DMS114 treated with DMSO at 0.1 percent for 48 hours (cell line): ENCODE measurements at regions not wholly inside any gene's neighbourhood (a gene's known extent, or its start where the extent isn't known, plus 50 kb on each side); places are given as distances from the start of the nearest gene placed in this dataset.
"Not testable (repeated sequence)": the region's sequence is repeated elsewhere in the genome, so short reads cannot be mapped to it uniquely, and the experiment has no call there.

Experiments used
- DNase-seq: peaks from one replicate; lab custom pipeline; 2025; ENCODE audit not compliant: unreplicated experiment; lab: John Stamatoyannopoulos, UW

DNA sequence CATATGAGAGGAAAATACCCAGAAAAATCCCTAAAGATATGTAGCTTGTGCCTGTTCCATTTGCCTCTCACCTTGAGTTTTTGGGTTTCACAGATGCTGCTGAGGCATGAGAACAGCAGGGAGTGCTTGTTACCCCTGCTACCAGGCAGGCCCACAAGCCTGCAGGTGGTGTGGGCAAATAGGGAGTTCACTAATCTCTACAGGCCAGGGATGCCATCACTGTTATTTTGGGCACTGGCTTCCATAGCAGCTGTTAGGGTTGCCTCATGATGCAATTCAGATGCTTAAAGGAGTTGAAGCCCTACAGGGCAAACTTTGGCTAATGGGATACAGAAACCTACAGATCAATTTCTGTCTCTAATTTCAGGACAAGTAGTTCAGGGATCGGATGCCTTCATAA is 873.5 kb downstream of the OTOL1 start:
- DNase-seq: no peak

GRCh38 chr3:162376761-162377160 is 880.2 kb downstream of the OTOL1 start:
- no peak for DNase-seq

DNA sequence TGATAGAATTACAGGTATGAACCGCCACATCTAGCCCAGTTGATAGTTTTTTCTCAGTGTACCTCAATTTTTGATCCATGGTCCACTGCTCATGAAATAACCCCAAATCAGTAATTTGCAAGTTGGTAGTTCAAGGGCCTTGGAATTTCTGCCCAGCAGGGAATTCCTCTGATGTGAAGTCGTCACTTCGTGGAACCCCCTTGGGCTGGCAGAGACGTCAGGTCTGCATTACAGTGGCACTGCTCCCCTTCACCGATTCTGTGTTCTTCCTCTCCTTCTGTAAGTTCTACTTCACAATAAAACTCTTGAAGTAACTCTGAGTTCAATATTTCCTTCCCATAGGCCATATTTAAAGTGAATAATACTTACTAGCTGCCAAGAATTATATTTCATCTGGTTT is 881.0 kb downstream of the OTOL1 start:
- no peak for DNase-seq

DNA sequence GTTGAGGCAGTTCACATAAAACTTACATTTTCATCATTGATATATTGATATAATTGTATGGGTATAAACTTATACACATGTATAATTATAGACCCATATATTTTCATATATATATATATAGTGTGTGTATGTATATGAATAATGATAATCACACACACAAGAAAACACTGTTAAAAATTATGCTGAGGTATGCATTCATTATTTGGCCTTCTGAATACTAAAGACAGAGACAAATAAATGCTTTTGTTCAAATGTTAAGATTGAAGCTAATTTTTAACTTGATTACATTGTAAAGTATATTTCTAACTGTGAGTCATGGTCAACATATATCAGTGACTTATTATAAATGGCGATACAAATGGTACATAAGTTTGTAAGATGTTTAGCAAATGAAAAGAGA is 888.8 kb downstream of the OTOL1 start:
- DNase-seq: no peak

- no peak for DNase-seq
Measured at GRCh38 chr3:162390891-162391290, 894.3 kb downstream of the OTOL1 start.

DNA sequence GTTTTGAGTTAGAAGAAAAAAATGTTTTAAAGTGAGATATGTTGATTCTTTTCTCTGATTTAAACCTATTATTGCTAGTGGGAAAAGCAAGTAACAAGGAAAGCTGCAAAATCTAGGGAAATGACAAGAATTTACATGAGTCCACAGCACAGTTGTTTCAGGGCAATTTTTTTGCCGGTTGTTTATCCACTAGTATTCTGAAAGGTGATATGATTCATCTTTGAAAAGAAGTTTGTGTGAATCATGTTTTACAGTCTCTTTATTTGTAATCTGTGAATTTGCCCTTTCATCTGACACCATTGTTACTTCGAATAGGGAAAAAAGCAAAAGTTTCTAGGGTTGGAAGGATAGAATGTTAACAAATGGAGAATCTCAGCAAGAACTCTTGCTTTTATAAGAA is 894.7 kb downstream of the OTOL1 start:
- DNase-seq: no peak

DNA sequence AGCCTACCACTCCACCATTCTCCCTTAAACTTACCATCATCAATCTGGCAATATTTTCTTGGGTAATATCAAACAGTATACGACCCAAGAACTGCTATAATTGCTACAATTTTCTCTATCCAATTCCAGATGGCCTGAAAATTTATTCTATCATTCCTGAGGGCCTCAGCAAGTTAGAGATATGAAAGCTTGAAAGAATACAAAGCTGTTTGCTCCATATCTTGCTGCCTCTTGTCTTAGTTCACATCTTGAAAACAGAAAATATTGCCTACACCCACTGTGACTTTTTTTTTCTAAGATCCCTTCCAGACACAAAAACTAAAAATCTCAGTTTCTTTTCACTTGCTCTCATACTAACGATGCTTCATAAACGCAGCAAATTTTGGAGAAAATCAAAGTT is 898.9 kb downstream of the OTOL1 start:
- DNase-seq: no peak

GRCh38 chr3:162398554-162398953 is 901.9 kb downstream of the OTOL1 start:
- DNase-seq: no peak

- no peak for DNase-seq
Measured at GRCh38 chr3:162400697-162401096, 904.1 kb downstream of the OTOL1 start.

DNA sequence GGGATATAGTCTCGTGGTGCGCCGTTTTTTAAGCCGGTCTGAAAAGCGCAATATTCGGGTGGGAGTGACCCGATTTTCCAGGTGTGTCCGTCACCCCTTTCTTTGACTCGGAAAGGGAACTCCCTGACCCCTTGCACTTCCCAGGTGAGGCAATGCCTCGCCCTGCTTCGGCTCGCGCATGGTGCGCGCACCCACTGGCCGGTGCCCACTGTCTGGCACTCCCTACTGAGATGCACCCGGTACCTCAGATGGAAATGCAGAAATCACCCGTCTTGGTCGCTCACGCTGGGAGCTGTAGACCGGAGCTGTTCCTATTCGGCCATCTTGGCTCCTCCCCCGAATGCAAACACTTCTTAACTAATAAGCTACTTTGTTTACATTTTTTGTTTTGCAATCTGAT is 914.9 kb downstream of the OTOL1 start:
- not testable (repeated sequence) for DNase-seq

- DNase-seq: no peak
Measured at GRCh38 chr3:162421721-162422120, 925.1 kb downstream of the OTOL1 start.

GRCh38 chr3:162428192-162428591 is 931.6 kb downstream of the OTOL1 start:
- no peak for DNase-seq

- no peak for DNase-seq
Measured at GRCh38 chr3:162435750-162436149, 939.1 kb downstream of the OTOL1 start.

GRCh38 chr3:162436826-162437225 is 940.2 kb downstream of the OTOL1 start:
- DNase-seq: no peak

DNA sequence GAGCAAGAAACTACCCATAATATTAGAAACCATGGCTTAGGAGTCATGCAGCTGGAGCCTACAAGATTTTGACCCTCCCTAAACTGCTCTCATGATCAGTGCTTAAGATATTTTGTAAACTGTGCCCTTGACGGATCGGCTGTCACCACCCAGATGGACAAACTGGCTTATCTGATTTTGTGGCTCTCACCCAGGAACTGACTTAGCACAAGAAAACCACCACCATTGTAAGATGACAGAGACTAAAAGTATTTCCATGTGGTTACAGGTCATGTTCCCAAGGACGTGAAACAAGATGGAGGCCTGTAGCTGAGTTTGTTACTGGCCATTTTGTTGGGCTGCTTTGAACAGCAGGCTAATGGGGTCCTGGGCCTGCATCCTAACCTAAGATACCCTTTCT is 940.9 kb downstream of the OTOL1 start:
- DNase-seq: no peak

GRCh38 chr3:162441716-162442115 is 945.1 kb downstream of the OTOL1 start:
- no peak for DNase-seq

- DNase-seq: no peak
Measured at GRCh38 chr3:162443376-162443775, 946.8 kb downstream of the OTOL1 start.

- DNase-seq: no peak
Measured at GRCh38 chr3:162468791-162469190, 972.2 kb downstream of the OTOL1 start.

DNA sequence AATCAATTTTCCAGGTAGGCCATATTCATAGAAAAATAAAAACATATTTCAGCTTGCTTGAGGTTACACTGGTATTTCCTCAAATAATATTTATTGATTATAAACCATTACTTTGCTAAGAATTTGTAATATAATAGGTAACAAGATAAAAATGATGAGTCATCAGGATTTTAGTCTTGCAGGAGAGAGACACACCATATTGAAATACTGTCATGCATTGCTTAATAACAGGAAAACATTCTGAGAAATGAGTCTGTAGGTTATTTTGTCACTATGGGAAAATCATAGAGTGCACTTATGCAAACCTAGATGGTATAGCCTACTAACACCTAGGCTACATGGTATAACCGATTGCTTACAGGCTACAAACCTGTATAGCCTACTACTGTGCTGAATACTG is 990.5 kb downstream of the OTOL1 start:
- DNase-seq: no peak

- no peak for DNase-seq
Measured at GRCh38 chr3:162489853-162490252, 993.2 kb downstream of the OTOL1 start.

DNA sequence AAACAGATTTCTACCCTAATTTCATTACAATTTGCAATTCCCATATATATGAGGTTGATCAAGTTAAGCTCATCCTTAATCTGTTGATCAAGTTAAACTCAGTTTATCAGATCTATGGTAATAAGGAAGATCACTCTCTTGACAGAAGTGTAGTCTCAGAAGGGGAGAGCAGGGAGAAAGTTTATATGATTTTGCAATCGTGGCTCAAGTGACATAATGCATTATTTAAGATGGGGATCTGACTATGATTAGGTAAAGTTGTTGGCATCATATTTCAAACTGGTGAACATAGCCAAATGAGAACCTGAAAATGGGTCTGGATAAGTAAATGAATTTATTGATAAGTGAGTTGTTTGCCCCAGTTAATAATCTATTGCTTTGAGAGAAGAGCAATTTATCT is 995.3 kb downstream of the OTOL1 start:
- no peak for DNase-seq

DNA sequence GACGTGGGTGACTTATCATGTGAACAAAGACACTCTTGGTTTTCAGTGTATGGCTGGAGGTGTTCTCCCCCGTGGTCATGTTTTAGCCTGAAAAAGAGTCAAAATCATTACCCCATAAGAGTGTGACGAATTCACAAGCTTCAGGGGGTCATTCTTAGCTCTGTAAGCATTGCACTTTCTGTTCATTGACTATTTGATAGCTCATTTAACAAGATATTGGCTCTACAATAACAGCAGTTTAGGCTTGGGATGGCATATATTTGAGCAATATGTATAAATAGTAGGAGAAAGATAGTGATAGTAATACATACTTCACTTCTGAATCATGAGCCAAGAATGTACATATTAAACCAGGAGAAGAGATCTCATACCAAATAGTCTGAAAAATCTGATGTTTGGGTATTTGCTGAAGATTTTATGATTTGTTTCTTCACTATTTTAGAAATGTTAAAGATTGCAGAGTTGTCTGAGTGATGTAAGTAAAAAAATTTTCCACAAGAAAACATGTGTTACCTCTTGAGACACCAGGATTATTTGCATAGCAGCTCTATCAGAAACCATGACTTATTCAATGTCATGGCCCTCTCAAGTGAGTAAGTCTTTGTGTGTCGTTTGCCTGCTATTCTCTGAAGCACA is 996.0 kb downstream of the OTOL1 start:
- DNase-seq: no peak

GRCh38 chr3:162498626-162499025 is 1002.0 kb downstream of the OTOL1 start:
- no peak for DNase-seq

DNA sequence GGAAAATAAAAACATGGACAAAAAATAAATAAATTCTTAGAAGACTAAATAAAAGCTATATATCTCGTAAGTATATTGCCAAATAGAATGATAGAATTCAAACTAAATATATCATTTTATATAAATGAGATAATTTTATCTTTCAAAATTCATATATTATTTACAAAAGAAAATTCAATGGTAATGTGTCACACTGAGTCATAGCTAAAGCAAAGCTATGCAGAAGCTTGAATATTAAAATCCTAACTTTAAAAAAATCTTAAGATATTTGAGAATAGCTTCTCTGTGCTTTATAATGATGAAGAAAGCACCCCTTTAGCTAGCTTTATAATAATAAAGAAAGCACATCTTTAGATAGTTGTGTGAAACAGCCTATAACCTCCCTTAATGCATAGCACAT is 1010.8 kb downstream of the OTOL1 start:
- no peak for DNase-seq
